ENCODE measurements at regions not wholly inside any gene's neighbourhood (a gene's known extent, or its start where the extent isn't known, plus 50 kb on each side); places are given as distances from the start of the nearest gene placed in this dataset.

GRCh38 chr10:4373612-4374011, 452.4 kb upstream of the AKR1E2 start:
- Histone ChIP-seq H3K36me3 (ENCODE audit: control insufficient read depth in 2 of 2, extremely low read depth in 1 of 2, insufficient read depth in 2 of 2, low read length in 2 of 2) (no peaks in the 10 kb centered on the region), H3K9ac (ENCODE audit: control insufficient read depth, extremely low read depth, insufficient read depth, low read length) (no peak overlapping the region), H3K4me3 (ENCODE audit: control insufficient read depth in 2 of 3, extremely low read depth in 1 of 3, insufficient read depth in 2 of 3, low read depth in 1 of 3, low read length in 3 of 3) (no peak overlapping the region), H3K27ac (ENCODE audit: control insufficient read depth, insufficient read depth, low read length) (no peak overlapping the region), H3K27me3 (ENCODE audit: control insufficient read depth, extremely low read depth, insufficient read depth, low read length) (no peaks in the 10 kb centered on the region), H3K79me2 (ENCODE audit: control insufficient read depth, insufficient read depth, low read length) (no peaks in the 10 kb centered on the region), H3K4me1 (ENCODE audit: control insufficient read depth, extremely low read depth, insufficient read depth, low read length) (no peaks in the 10 kb centered on the region), H4K20me1 (ENCODE audit: control insufficient read depth, extremely low read depth, insufficient read depth, low read length) (no peaks in the 10 kb centered on the region), H3K9me3 (ENCODE audit: control insufficient read depth, low read depth, low read length) (no peaks in the 10 kb centered on the region), H3K9me1 (ENCODE audit: control insufficient read depth, extremely low read depth, insufficient read depth, low read length) (no peaks in the 10 kb centered on the region), H2AFZ (ENCODE audit: control insufficient read depth, low read length) (no peak overlapping the region), H3K4me2 (ENCODE audit: control insufficient read depth, extremely low read depth, insufficient read depth, low read depth, low read length) (no peak overlapping the region)
- dilution Hi-C loops (cut with MboI; ENCODE audit: extremely low pct_ligation_motif_present, low sequenced_read_pairs) = no loop called here
- no peak for FAIRE-seq
- DNase-seq (ENCODE audit: low read depth, low spot score) = no peak
- TF ChIP-seq EZH2 (IDR thresholded peaks at IDR 0.05; ENCODE audit: low read length) = no peak
- no peak for TF ChIP-seq CTCF (optimal IDR thresholded peaks at IDR 0.05 in 1 of 3, IDR thresholded peaks at IDR 0.05 in 1 of 3, conservative IDR thresholded peaks at IDR 0.05 in 1 of 3; ENCODE audit: extremely low read depth in 1 of 3, insufficient read depth in 2 of 3, low read length in 3 of 3)

GRCh38 chr10:4373098-4373497, 452.9 kb upstream of the AKR1E2 start:
- no peaks in the 10 kb centered on the region for H3K9me1 ChIP-seq (ENCODE audit: control insufficient read depth, extremely low read depth, insufficient read depth, low read length)
- no peak overlapping the region for H3K4me2 ChIP-seq (ENCODE audit: control insufficient read depth, extremely low read depth, insufficient read depth, low read depth, low read length)
- H3K4me3 ChIP-seq (ENCODE audit: control insufficient read depth in 2 of 3, extremely low read depth in 1 of 3, insufficient read depth in 2 of 3, low read depth in 1 of 3, low read length in 3 of 3) = no peak overlapping the region
- no peak overlapping the region for H3K27ac ChIP-seq (ENCODE audit: control insufficient read depth, insufficient read depth, low read length)
- no peaks in the 10 kb centered on the region for H3K79me2 ChIP-seq (ENCODE audit: control insufficient read depth, insufficient read depth, low read length)
- no peak for DNase-seq (ENCODE audit: low read depth, low spot score)
- FAIRE-seq = no peak
- H4K20me1 ChIP-seq (ENCODE audit: control insufficient read depth, extremely low read depth, insufficient read depth, low read length) = no peaks in the 10 kb centered on the region
- H3K9me3 ChIP-seq (ENCODE audit: control insufficient read depth, low read depth, low read length) = no peaks in the 10 kb centered on the region
- H3K4me1 ChIP-seq (ENCODE audit: control insufficient read depth, extremely low read depth, insufficient read depth, low read length) = no peaks in the 10 kb centered on the region
- TF ChIP-seq CTCF (optimal IDR thresholded peaks at IDR 0.05 in 1 of 3, IDR thresholded peaks at IDR 0.05 in 1 of 3, conservative IDR thresholded peaks at IDR 0.05 in 1 of 3; ENCODE audit: extremely low read depth in 1 of 3, insufficient read depth in 2 of 3, low read length in 3 of 3) = no peak
- TF ChIP-seq EZH2 (IDR thresholded peaks at IDR 0.05; ENCODE audit: low read length) = no peak
- dilution Hi-C loops (cut with MboI; ENCODE audit: extremely low pct_ligation_motif_present, low sequenced_read_pairs) = no loop called here
- no peaks in the 10 kb centered on the region for H3K36me3 ChIP-seq (ENCODE audit: control insufficient read depth in 2 of 2, extremely low read depth in 1 of 2, insufficient read depth in 2 of 2, low read length in 2 of 2)
- no peaks in the 10 kb centered on the region for H3K27me3 ChIP-seq (ENCODE audit: control insufficient read depth, extremely low read depth, insufficient read depth, low read length)
- no peak overlapping the region for H2AFZ ChIP-seq (ENCODE audit: control insufficient read depth, low read length)
- no peak overlapping the region for H3K9ac ChIP-seq (ENCODE audit: control insufficient read depth, extremely low read depth, insufficient read depth, low read length)

Measured in keratinocyte (primary cell).